BLaER1 treated with 17β-estradiol and CSF1 and Interleukin-3, amounts not matched to agents 10 nM and 100 nM (cell line): ENCODE measurements at regions not wholly inside any gene's neighbourhood (a gene's known extent, or its start where the extent isn't known, plus 50 kb on each side); places are given as distances from the start of the nearest gene placed in this dataset.

Source experiments
- H3K27ac ChIP-seq, 11 experiments: shearing (Covaris generic); formaldehyde crosslinking; 2 replicates each; pipeline ENCODE4 v1.8.1; 2022
- H3K27me3 ChIP-seq, 11 experiments: shearing (Covaris generic); formaldehyde crosslinking; 2 replicates each; pipeline ENCODE4 v1.8.1; 2022
- H3K36me3 ChIP-seq, 11 experiments: shearing (Covaris generic); formaldehyde crosslinking; 2 replicates each; pipeline ENCODE4 v1.8.1; 2022
- H3K4me1 ChIP-seq, 10 experiments: shearing (Covaris generic); formaldehyde crosslinking; 2 replicates each; pipeline ENCODE4 v1.8.1; 2022
- H3K4me2 ChIP-seq, 11 experiments: shearing (Covaris generic); formaldehyde crosslinking; 2 replicates each; pipeline ENCODE4 v1.8.1; 2022
- H3K4me3 ChIP-seq, 10 experiments: shearing (Covaris generic); formaldehyde crosslinking; 2 replicates each; pipeline ENCODE4 v1.8.1; 2022
- H3K9ac ChIP-seq, 11 experiments: shearing (Covaris generic); formaldehyde crosslinking; 2 replicates each; pipeline ENCODE4 v1.8.1; 2022
- H3K9me3 ChIP-seq, 11 experiments: shearing (Covaris generic); formaldehyde crosslinking; replicated peaks in 1 of 11; 2 replicates each; pipeline ENCODE4 v1.8.1; 2022
- H4K20me1 ChIP-seq, 11 experiments: shearing (Covaris generic); formaldehyde crosslinking; 2 replicates each; pipeline ENCODE4 v1.8.1; 2022
- Cebpa-rat ChIP-seq, 11 experiments: shearing (Covaris generic); IDR thresholded peaks; 2 replicates each; pipeline ENCODE4 v1.8.1; 2022

GRCh38 chr7:17674166-17674942, 265.9 kb downstream of the SNX13 start:
- Histone ChIP-seq H3K9ac (no peak overlapping the region), H3K9me3 (no peaks in the 10 kb centered on the region), H3K4me1 (peaks cover 0 to 32% (median 0%) of the 10 kb centered on the region in 10 experiments; a peak in 6 of 20 replicates), H3K4me3 (no peak overlapping the region), H3K27ac (peak overlapping the region in 2 of 11 experiments; percentile 0 to 2; a peak in 1 of 22 replicates), H3K4me2 (peak overlapping the region in 3 of 11 experiments; percentile 16 to 56 (median 47); a peak in 4 of 22 replicates), H3K36me3 (no peaks in the 10 kb centered on the region), H4K20me1 (no peaks in the 10 kb centered on the region), H3K27me3 (no peaks in the 10 kb centered on the region)
- TF ChIP-seq Cebpa-rat (IDR thresholded peaks at IDR 0.05), result no peak

GRCh38 chr7:17674943-17675608, 265.2 kb downstream of the SNX13 start:
- H3K27ac ChIP-seq, result peak overlapping the region in 2 of 11 experiments; percentile 0 to 2; a peak in 1 of 22 replicates
- H3K36me3 ChIP-seq, result no peaks in the 10 kb centered on the region
- H3K9me3 ChIP-seq, result no peaks in the 10 kb centered on the region
- peaks cover 0 to 39% (median 0%) of the 10 kb centered on the region in 10 experiments; a peak in 7 of 20 replicates for H3K4me1 ChIP-seq
- H3K9ac ChIP-seq, result no peak overlapping the region
- H3K27me3 ChIP-seq, result no peaks in the 10 kb centered on the region
- peak overlapping the region in 2 of 11 experiments; percentile 24 to 56; a peak in 1 of 22 replicates for H3K4me2 ChIP-seq
- H3K4me3 ChIP-seq, result no peak overlapping the region
- no peaks in the 10 kb centered on the region for H4K20me1 ChIP-seq
- TF ChIP-seq Cebpa-rat (IDR thresholded peaks at IDR 0.05), result no peak

DNA sequence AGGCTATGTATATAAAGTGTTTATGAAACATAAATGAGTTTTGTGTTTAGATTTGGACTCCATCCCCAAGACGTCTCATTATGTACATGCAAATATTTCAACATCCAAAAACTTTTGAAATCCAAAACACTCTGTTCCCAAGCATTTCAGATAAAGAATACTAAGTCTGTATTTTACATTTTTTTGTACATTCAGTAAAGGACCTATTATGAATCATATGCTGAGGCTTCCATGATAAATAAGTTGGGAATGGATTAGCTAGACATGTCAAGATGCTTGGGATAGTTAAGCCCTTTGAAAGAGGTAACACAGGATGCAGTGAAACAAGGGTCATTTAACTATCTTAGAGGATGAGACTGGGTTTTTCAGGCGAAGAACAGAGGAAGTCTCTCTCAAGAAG, 262.9 kb downstream of the SNX13 start:
- Histone ChIP-seq H3K27me3 (no peaks in the 10 kb centered on the region), H3K4me1 (peaks cover 0 to 62% (median 9%) of the 10 kb centered on the region in 10 experiments; a peak in 18 of 20 replicates), H4K20me1 (no peaks in the 10 kb centered on the region), H3K4me3 (no peak overlapping the region), H3K9me3 (no peaks in the 10 kb centered on the region), H3K36me3 (no peaks in the 10 kb centered on the region), H3K9ac (no peak overlapping the region), H3K4me2 (peak overlapping the region in 1 of 11 experiments; percentile 12; a peak in 1 of 22 replicates), H3K27ac (no peak overlapping the region)
- TF ChIP-seq Cebpa-rat (IDR thresholded peaks at IDR 0.05), result no peak

DNA sequence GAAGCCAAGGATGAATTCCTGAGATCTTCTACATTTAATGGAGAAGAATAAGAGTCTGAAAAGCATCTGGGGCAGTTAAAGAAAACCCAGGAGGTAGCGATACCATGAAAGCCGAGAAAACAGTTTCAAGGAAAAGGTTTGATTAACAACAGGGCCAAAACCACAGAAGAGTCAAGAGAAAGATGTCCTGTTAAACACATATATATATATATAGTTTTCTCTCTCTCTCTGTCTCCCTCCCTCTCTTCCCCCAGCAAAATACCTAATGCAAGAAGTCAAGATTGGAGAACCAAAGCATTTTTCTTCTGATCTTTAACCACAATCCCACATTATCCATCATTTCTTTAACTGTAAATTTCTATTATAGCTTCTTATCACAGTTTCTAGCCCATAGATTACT, 261.4 kb downstream of the SNX13 start:
- Histone ChIP-seq H3K4me1 (peaks cover 12 to 75% (median 24%) of the 10 kb centered on the region in 10 experiments), H3K9ac (no peak overlapping the region), H3K27ac (no peak overlapping the region), H4K20me1 (no peaks in the 10 kb centered on the region), H3K4me2 (peak overlapping the region in 2 of 11 experiments; percentile 36 to 77; a peak in 2 of 22 replicates), H3K9me3 (no peaks in the 10 kb centered on the region), H3K36me3 (no peaks in the 10 kb centered on the region), H3K4me3 (no peak overlapping the region), H3K27me3 (no peaks in the 10 kb centered on the region)
- no peak for TF ChIP-seq Cebpa-rat (IDR thresholded peaks at IDR 0.05)

GRCh38 chr7:17679458-17679857, 260.8 kb downstream of the SNX13 start:
- peak overlapping the region in 2 of 11 experiments; percentile 4 to 62; a peak in 2 of 22 replicates for H3K9ac ChIP-seq
- H3K4me2 ChIP-seq, result peak overlapping the region in 3 of 11 experiments; percentile 52 to 84 (median 77); a peak in 6 of 22 replicates
- no peaks in the 10 kb centered on the region for H4K20me1 ChIP-seq
- TF ChIP-seq Cebpa-rat (IDR thresholded peaks at IDR 0.05), result no peak
- no peaks in the 10 kb centered on the region for H3K9me3 ChIP-seq
- H3K4me3 ChIP-seq, result no peak overlapping the region
- H3K27me3 ChIP-seq, result no peaks in the 10 kb centered on the region
- H3K4me1 ChIP-seq, result peaks cover 16 to 72% (median 30%) of the 10 kb centered on the region in 10 experiments
- H3K36me3 ChIP-seq, result no peaks in the 10 kb centered on the region
- H3K27ac ChIP-seq, result peak overlapping the region in 3 of 11 experiments; percentile 71 to 85 (median 81); a peak in 5 of 22 replicates

DNA sequence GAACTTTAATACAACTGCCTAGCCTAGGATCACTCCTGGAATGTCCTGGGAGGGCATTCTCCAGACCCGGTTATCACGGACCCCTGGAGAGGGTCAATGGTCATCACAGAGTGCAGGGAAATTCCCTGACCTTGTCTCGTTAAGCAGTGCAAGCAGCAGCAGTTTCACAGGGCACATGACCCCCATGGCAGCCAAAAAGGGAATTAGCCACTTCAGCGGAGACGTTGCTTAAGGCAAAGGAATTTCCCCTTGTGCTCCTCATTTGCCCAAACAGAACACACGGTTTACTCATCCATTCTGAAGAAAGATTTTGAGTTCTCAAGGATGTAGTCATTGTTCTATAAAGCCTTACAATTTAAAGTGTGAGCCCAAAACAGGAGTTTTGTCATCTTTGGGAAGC, 260.3 kb downstream of the SNX13 start:
- TF ChIP-seq Cebpa-rat (IDR thresholded peaks at IDR 0.05), result peak in 1 of 11 experiments; percentile 21; a peak in 1 of 22 replicates
- Histone ChIP-seq H3K9me3 (peaks cover 0 to 4% (median 0%) of the 10 kb centered on the region in 11 experiments; a peak in 7 of 22 replicates), H3K36me3 (no peaks in the 10 kb centered on the region), H3K4me3 (peak overlapping the region in 2 of 10 experiments; percentile 12 to 14; a peak in 2 of 20 replicates), H3K4me2 (peak overlapping the region in 3 of 11 experiments; percentile 52 to 84 (median 77); a peak in 6 of 22 replicates), H4K20me1 (no peaks in the 10 kb centered on the region), H3K27ac (peak overlapping the region in 4 of 11 experiments; percentile 15 to 85 (median 76); a peak in 7 of 22 replicates), H3K4me1 (peaks cover 16 to 66% (median 35%) of the 10 kb centered on the region in 10 experiments), H3K27me3 (no peaks in the 10 kb centered on the region), H3K9ac (peak overlapping the region in 4 of 11 experiments; percentile 3 to 76 (median 68); a peak in 6 of 22 replicates)

- no peaks in the 10 kb centered on the region for H3K27me3 ChIP-seq
- peaks cover 16 to 66% (median 38%) of the 10 kb centered on the region in 10 experiments for H3K4me1 ChIP-seq
- no peak for TF ChIP-seq Cebpa-rat (IDR thresholded peaks at IDR 0.05)
- peak overlapping the region in 2 of 11 experiments; percentile 15 to 74; a peak in 2 of 22 replicates for H3K9ac ChIP-seq
- peaks cover 0 to 12% (median under 1%) of the 10 kb centered on the region in 11 experiments; a peak in 7 of 22 replicates for H3K9me3 ChIP-seq
- no peaks in the 10 kb centered on the region for H4K20me1 ChIP-seq
- peak overlapping the region in 3 of 11 experiments; percentile 71 to 85 (median 81); a peak in 6 of 22 replicates for H3K27ac ChIP-seq
- H3K4me2 ChIP-seq, result peak overlapping the region in 9 of 11 experiments; percentile 14 to 84 (median 52); a peak in 17 of 22 replicates
- no peaks in the 10 kb centered on the region for H3K36me3 ChIP-seq
- 0 out of 20 replicates have a peak overlapping the region, but pooled peaks of 1 of the 10 experiments have one; percentile 12 for H3K4me3 ChIP-seq
Measured at GRCh38 chr7:17680943-17681351, 259.3 kb downstream of the SNX13 start.

- Histone ChIP-seq H3K4me2 (peak overlapping the region in 3 of 11 experiments; percentile 35 to 77 (median 64); a peak in 4 of 22 replicates), H3K9me3 (peaks cover 0 to 12% (median 3%) of the 10 kb centered on the region in 11 experiments; a peak in 7 of 22 replicates), H3K4me3 (no peak overlapping the region), H3K27ac (no peak overlapping the region), H4K20me1 (no peaks in the 10 kb centered on the region), H3K27me3 (no peaks in the 10 kb centered on the region), H3K36me3 (no peaks in the 10 kb centered on the region), H3K9ac (no peak overlapping the region), H3K4me1 (peaks cover 16 to 66% (median 38%) of the 10 kb centered on the region in 10 experiments)
- no peak for TF ChIP-seq Cebpa-rat (IDR thresholded peaks at IDR 0.05)
Measured at GRCh38 chr7:17681965-17682364, 258.3 kb downstream of the SNX13 start.
